ENCODE measurements at regions not wholly inside any gene's neighbourhood (a gene's known extent, or its start where the extent isn't known, plus 50 kb on each side); places are given as distances from the start of the nearest gene placed in this dataset.
"Not testable (repeated sequence)": the region's sequence is repeated elsewhere in the genome, so short reads cannot be mapped to it uniquely, and the experiment has no call there.

- DNase-seq: not testable (repeated sequence)
Observed at GRCh38 chr1:8118736-8119135, 92.6 kb upstream of the ERRFI1 start.

- no peak for DNase-seq
Observed at GRCh38 chr1:8118031-8118451, 91.9 kb upstream of the ERRFI1 start.

GRCh38 chr1:8116894-8117264 is 90.8 kb upstream of the ERRFI1 start:
- no peak for DNase-seq

GRCh38 chr1:8115769-8116167 is 89.7 kb upstream of the ERRFI1 start:
- DNase-seq: no peak

- no peak for DNase-seq
Observed at GRCh38 chr1:8115031-8115768, 89.1 kb upstream of the ERRFI1 start.

GRCh38 chr1:8113262-8114220 is 87.4 kb upstream of the ERRFI1 start:
- DNase-seq: no peak

GRCh38 chr1:8112611-8113261 is 86.6 kb upstream of the ERRFI1 start:
- no peak for DNase-seq

GRCh38 chr1:8111560-8111959 is 85.5 kb upstream of the ERRFI1 start:
- no peak for DNase-seq

GRCh38 chr1:8109216-8109615 is 83.1 kb upstream of the ERRFI1 start:
- DNase-seq: no peak

- no peak for DNase-seq
Observed at GRCh38 chr1:8107897-8108296, 81.8 kb upstream of the ERRFI1 start.

- DNase-seq: no peak
Observed at GRCh38 chr1:8104278-8105236, 78.4 kb upstream of the ERRFI1 start.

GRCh38 chr1:8097908-8098307 is 71.8 kb upstream of the ERRFI1 start:
- no peak for DNase-seq

GRCh38 chr1:8097077-8097799 is 71.1 kb upstream of the ERRFI1 start:
- no peak for DNase-seq

- no peak for DNase-seq
Observed at GRCh38 chr1:8096105-8097011, 70.2 kb upstream of the ERRFI1 start.

- DNase-seq: no peak
Observed at GRCh38 chr1:8095584-8095983, 69.5 kb upstream of the ERRFI1 start.

GRCh38 chr1:8094481-8095241 is 68.6 kb upstream of the ERRFI1 start:
- no peak for DNase-seq

GRCh38 chr1:8093221-8093980 is 67.3 kb upstream of the ERRFI1 start:
- no peak for DNase-seq
